ENCODE measurements at regions not wholly inside any gene's neighbourhood (a gene's known extent, or its start where the extent isn't known, plus 50 kb on each side); places are given as distances from the start of the nearest gene placed in this dataset.
A peak's percentile ranks its signal among the peaks of the same experiment; 100 is the strongest.

GRCh38 chr5:154642499-154643245 is 112.5 kb upstream of the LARP1 start:
- Mint-ChIP-seq H3K27me3 (ENCODE audit: insufficient read depth, low read depth, poor library complexity) (peaks cover 15% of the 10 kb centered on the region), H3K36me3 (ENCODE audit: low read depth) (peaks cover 16% of the 10 kb centered on the region; the same call in 2 of the 3 replicates), H3K4me1 (peaks cover 12% of the 10 kb centered on the region), H3K27ac (no peak overlapping the region), H3K9me3 (peaks cover 26% of the 10 kb centered on the region), H3K4me3 (no peak overlapping the region)
- Histone ChIP-seq H4K20me1 (replicated peaks; ENCODE audit: insufficient read depth) (no peaks in the 10 kb centered on the region), H2AFZ (no peak overlapping the region), H3K4me3 (no peak overlapping the region), H3F3A (replicated peaks; ENCODE audit: low read depth) (peaks cover 11% of the 10 kb centered on the region; the same call in 1 of the 2 replicates), H3K9me2 (ENCODE audit: insufficient read depth) (no peaks in the 10 kb centered on the region), H3K27ac (ENCODE audit: low read depth) (no peak overlapping the region), H3K79me2 (replicated peaks; ENCODE audit: insufficient read depth) (no peaks in the 10 kb centered on the region), H3K4me1 (ENCODE audit: insufficient read depth) (peaks cover 10% of the 10 kb centered on the region; the same call in 1 of the 2 replicates), H3K36me3 (ENCODE audit: insufficient read depth) (no peaks in the 10 kb centered on the region), H3K27me3 (ENCODE audit: insufficient read depth) (peaks cover 18% of the 10 kb centered on the region), H3K4me2 (no peak overlapping the region)
- peak; percentile 24 for ATAC-seq
- DNase-seq (ENCODE audit: low spot score) = peak; percentile 64
- TF ChIP-seq EZH2phosphoT487 (IDR thresholded peaks at IDR 0.05; ENCODE audit: unreplicated experiment) (no peak), POLR2AphosphoS5 (IDR thresholded peaks at IDR 0.05; ENCODE audit: low read depth) (no peak), EZH2 (IDR thresholded peaks at IDR 0.05; ENCODE audit: low read depth, unreplicated experiment) (no peak), CTCF (conservative IDR thresholded peaks at IDR 0.05; ENCODE audit: low read depth in 2 of 2) (peak; percentile 56 to 84), ZNF462 (CRISPR knock-in tag; IDR thresholded peaks at IDR 0.05) (no peak), JUNB (IDR thresholded peaks at IDR 0.05; ENCODE audit: unreplicated experiment) (no peak), ZNF331 (CRISPR knock-in tag; IDR thresholded peaks at IDR 0.05; ENCODE audit: low read depth) (no peak), NANOG (IDR thresholded peaks at IDR 0.05; ENCODE audit: borderline replicate concordance) (no peak)
